Stomach (tissue), 8 donors: ENCODE measurements at regions not wholly inside any gene's neighbourhood (a gene's known extent, or its start where the extent isn't known, plus 50 kb on each side); places are given as distances from the start of the nearest gene placed in this dataset.

ENCODE experiments used
- DNase-seq, 2 donors: peaks; one replicate each; pipeline versions ENCODE4 v3.0.0 to v3.0.0-alpha.2; 2013 to 2019
- H3K27ac ChIP-seq, 5 donors: fragments of 200-600 bp in 4 of 5; sonication (generic) in 4 of 5; one replicate each; pipeline ENCODE4 v1.5.1; 2013 to 2019; ENCODE audit warnings: mild to moderate bottlenecking in 1 of 5, moderate library complexity in 1 of 5
- H3K27me3 ChIP-seq, 3 donors: fragments of 200-600 bp; sonication (generic); one replicate each; pipeline ENCODE4 v1.5.1; 2017 to 2019; ENCODE audit warnings: mixed run types in 1 of 3
- H3K36me3 ChIP-seq, 4 donors: fragments of 200-600 bp; sonication (generic); 1 replicate in 3 of 4; 2 replicates in 1 of 4; pipeline ENCODE4 v1.5.1; 2016 to 2019
- H3K4me1 ChIP-seq, 4 donors: fragments of 200-600 bp; sonication (generic); one replicate each; pipeline ENCODE4 v1.5.1; 2016 to 2019
- H3K4me3 ChIP-seq, 4 donors: fragments of 200-600 bp; sonication (generic) in 3 of 4; one replicate each; pipeline ENCODE4 v1.5.1; 2016 to 2019; ENCODE audit warnings: mild to moderate bottlenecking in 1 of 4
- H3K9me3 ChIP-seq, 4 donors: fragments of 200-600 bp; sonication (generic); one replicate each; pipeline ENCODE4 v1.5.1; 2016 to 2019
- EP300 ChIP-seq: sonication (generic); formaldehyde crosslinking; IDR thresholded peaks from one replicate; pipeline ENCODE4 v1.6.1; 2017; ENCODE audit warnings: antibody characterized with exemption
- POLR2A ChIP-seq, 4 donors: fragments of 450-650 bp; IDR thresholded peaks; one replicate each; pipeline ENCODE4 v1.6.1; 2016; ENCODE audit warnings: antibody characterized with exemption in 4 of 4, control low read depth in 2 of 4, mild to moderate bottlenecking in 1 of 4, moderate library complexity in 1 of 4
- POLR2AphosphoS5 ChIP-seq, 3 donors: sonication (generic); formaldehyde crosslinking; IDR thresholded peaks; one replicate each; pipeline ENCODE4 v1.6.1; 2016; ENCODE audit warnings: antibody characterized with exemption in 3 of 3
- WGBS, 5 donors: extraction: QIAGEN DNeasy Blood & Tissue Kit in 3 of 5; methylation state at CpG; one replicate each; pipeline versions ENCODE4 v1.1.5 to v1.1.7; 2013 to 2018; 5-methylcytosine and 5-hydroxymethylcytosine counted together
- intact Hi-C: fragments of 100-400 bp; cut with DNase I; formaldehyde crosslinking; loops from one replicate; pipeline ENCODE4 v1.15.1; 2023; ENCODE audit warnings: low total_unique reads
- TF ChIP-seq, protein P1 (sequence below), 7 experiments: fragments of 450-650 bp in 4 of 7; fragments of 200-600 bp in 3 of 7; sonication (generic) in 3 of 7; IDR thresholded peaks; one replicate each; pipeline ENCODE4 v1.5.1; 2016 to 2019; ENCODE audit warnings: antibody characterized with exemption in 7 of 7, control low read depth in 2 of 7, mild to moderate bottlenecking in 1 of 7
- donor health status: healthy with polysubstance abuse.
- donor health status: Bipolar disorder and iron deficiency.
- donor health status: healthy.

DNA sequence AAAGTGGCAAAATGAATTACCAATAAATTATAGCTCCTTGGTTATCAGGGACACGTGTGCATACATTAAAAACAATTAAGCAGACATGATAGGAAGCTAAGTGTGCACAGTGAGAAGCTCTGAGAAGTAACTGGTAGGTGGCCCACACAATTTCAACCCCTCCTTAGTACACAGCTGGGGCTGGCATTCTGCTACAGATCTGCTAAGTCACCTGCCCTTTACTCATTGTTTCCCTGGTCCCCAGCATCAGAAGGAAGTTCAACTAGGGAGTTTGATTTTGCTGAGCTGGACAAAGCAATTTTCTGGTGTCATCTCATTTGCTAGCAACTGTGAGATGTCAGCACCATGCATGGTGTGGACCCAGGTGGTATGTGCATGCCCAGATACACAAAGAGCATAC, 424.1 kb upstream of the NPVF start:
- H3K36me3 ChIP-seq: no peaks in the 10 kb centered on the region
- WGBS, 5 donors: 52 to 73% (median 64%) methylated on average over 1 of the region's 1 CpG
- no peak overlapping the region for H3K4me3 ChIP-seq
- peaks cover 0 to 14% (median 6%) of the 10 kb centered on the region in 4 donors for H3K4me1 ChIP-seq
- no peaks in the 10 kb centered on the region for H3K9me3 ChIP-seq
- no peak for DNase-seq
- TF ChIP-seq, protein P1, sequence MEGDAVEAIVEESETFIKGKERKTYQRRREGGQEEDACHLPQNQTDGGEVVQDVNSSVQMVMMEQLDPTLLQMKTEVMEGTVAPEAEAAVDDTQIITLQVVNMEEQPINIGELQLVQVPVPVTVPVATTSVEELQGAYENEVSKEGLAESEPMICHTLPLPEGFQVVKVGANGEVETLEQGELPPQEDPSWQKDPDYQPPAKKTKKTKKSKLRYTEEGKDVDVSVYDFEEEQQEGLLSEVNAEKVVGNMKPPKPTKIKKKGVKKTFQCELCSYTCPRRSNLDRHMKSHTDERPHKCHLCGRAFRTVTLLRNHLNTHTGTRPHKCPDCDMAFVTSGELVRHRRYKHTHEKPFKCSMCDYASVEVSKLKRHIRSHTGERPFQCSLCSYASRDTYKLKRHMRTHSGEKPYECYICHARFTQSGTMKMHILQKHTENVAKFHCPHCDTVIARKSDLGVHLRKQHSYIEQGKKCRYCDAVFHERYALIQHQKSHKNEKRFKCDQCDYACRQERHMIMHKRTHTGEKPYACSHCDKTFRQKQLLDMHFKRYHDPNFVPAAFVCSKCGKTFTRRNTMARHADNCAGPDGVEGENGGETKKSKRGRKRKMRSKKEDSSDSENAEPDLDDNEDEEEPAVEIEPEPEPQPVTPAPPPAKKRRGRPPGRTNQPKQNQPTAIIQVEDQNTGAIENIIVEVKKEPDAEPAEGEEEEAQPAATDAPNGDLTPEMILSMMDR (IDR thresholded peaks at IDR 0.05): no peak
- TF ChIP-seq POLR2A (IDR thresholded peaks at IDR 0.05) (no peak), EP300 (no peak), POLR2AphosphoS5 (IDR thresholded peaks at IDR 0.05) (no peak)
- H3K27me3 ChIP-seq: no peaks in the 10 kb centered on the region
- intact Hi-C loops: no loop called here
- H3K27ac ChIP-seq: no peak overlapping the region

DNA sequence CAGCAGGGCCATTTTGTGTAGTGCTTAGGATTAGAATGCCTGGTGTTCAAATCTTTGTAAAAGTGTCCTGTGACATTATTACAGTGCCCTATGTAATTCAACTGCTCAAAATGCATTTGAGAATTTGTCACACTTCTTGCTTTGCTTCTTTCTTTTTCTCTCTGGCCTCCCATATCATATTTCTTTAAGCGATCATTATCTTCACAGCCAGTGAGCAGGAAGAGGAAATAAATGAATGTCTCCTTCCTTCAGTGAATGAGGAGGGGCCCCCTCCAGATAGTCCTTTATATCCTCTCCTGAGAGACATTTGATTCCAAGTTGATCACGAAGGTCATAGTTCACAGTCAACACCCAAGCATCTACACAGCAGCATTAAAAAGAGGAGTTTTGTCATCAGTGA, 425.1 kb upstream of the NPVF start:
- Histone ChIP-seq H3K36me3 (no peaks in the 10 kb centered on the region), H3K4me3 (no peak overlapping the region), H3K27ac (no peak overlapping the region), H3K4me1 (peaks cover 0 to 16% (median 8%) of the 10 kb centered on the region in 4 donors), H3K9me3 (no peaks in the 10 kb centered on the region), H3K27me3 (no peaks in the 10 kb centered on the region)
- DNase-seq: no peak
- intact Hi-C loops: no loop called here
- 56 to 79% (median 71%) methylated on average over 2 of the region's 2 CpGs for WGBS, 5 donors
- TF ChIP-seq POLR2A (IDR thresholded peaks at IDR 0.05): no peak
- TF ChIP-seq EP300: no peak
- TF ChIP-seq POLR2AphosphoS5 (IDR thresholded peaks at IDR 0.05): no peak
- TF ChIP-seq, protein P1 (IDR thresholded peaks at IDR 0.05): no peak

DNA sequence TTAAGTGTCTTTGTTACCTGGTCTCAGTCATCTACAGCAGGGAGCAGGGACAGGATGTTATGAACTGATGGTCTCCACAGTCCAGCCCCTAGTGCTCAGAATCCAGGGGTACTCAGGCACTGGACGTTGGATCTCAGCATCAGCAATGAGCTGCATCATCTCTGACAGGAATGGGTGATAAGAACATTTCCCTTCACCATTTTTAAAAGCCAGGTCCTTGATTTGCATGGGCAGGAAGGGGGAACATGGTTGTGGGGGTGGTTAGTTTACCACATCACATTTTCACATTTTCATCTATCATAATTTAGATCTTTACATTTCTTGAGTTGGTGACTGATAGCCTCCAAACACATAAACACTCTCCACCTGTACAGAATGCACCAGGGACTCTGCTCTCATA, 427.8 kb upstream of the NPVF start:
- WGBS, 5 donors: 21 to 53% (median 38%) methylated on average over 1 of the region's 1 CpG
- intact Hi-C loops: no loop called here
- Histone ChIP-seq H3K4me1 (peaks cover 0 to 31% (median 13%) of the 10 kb centered on the region in 4 donors), H3K9me3 (no peaks in the 10 kb centered on the region), H3K36me3 (no peaks in the 10 kb centered on the region), H3K27ac (no peak overlapping the region), H3K4me3 (no peak overlapping the region), H3K27me3 (no peaks in the 10 kb centered on the region)
- DNase-seq: no peak
- no peak for TF ChIP-seq POLR2A (IDR thresholded peaks at IDR 0.05)
- TF ChIP-seq, protein P1 (IDR thresholded peaks at IDR 0.05): no peak
- no peak for TF ChIP-seq EP300
- TF ChIP-seq POLR2AphosphoS5 (IDR thresholded peaks at IDR 0.05): no peak

DNA sequence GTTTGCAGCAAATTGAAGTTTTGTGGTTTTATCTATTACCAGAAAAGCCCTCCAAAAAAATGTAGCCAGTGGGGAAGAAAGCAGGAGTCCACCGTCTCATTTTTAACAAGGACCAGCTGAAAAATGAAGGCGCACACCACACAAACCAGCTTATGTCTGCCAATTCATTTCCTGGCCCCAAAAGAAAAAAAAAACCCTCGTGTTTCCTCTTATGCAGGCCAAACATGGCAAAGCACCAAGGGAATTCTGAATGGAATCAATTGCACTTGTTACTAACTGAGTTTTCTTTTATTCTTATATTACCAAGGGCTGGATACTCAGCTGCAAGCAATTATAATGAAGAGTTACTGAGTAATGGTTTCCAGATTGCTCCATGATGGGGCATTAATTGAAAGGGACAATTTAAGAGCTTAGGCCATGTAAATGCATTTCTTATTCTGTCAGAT, 428.3 kb upstream of the NPVF start:
- no peak overlapping the region for H3K4me3 ChIP-seq
- 23 to 41% (median 36%) methylated on average over 3 of the region's 3 CpGs for WGBS, 5 donors
- H3K27ac ChIP-seq: no peak overlapping the region
- DNase-seq: peak in 1 of 2 donors; percentile 55
- H3K27me3 ChIP-seq: no peaks in the 10 kb centered on the region
- peaks cover 0 to 31% (median 13%) of the 10 kb centered on the region in 4 donors for H3K4me1 ChIP-seq
- no peaks in the 10 kb centered on the region for H3K36me3 ChIP-seq
- H3K9me3 ChIP-seq: no peaks in the 10 kb centered on the region
- intact Hi-C loops: no loop called here
- TF ChIP-seq EP300: no peak
- TF ChIP-seq POLR2AphosphoS5 (IDR thresholded peaks at IDR 0.05): no peak
- no peak for TF ChIP-seq POLR2A (IDR thresholded peaks at IDR 0.05)
- TF ChIP-seq, protein P1 (IDR thresholded peaks at IDR 0.05): no peak
